SH-SY5Y (cell line): ENCODE measurements at regions not wholly inside any gene's neighbourhood (a gene's known extent, or its start where the extent isn't known, plus 50 kb on each side); places are given as distances from the start of the nearest gene placed in this dataset.

ENCODE experiments used
- GATA2 ChIP-seq: IDR thresholded peaks from 2 replicates; pipeline ENCODE4 v1.6.1; 2011; ENCODE audit warnings: mild to moderate bottlenecking, low read depth, low read length
- GATA3 ChIP-seq: IDR thresholded peaks from 2 replicates; pipeline ENCODE4 v1.6.1; 2011; ENCODE audit warnings: low read depth, mild to moderate bottlenecking, low read length, moderate library complexity

DNA sequence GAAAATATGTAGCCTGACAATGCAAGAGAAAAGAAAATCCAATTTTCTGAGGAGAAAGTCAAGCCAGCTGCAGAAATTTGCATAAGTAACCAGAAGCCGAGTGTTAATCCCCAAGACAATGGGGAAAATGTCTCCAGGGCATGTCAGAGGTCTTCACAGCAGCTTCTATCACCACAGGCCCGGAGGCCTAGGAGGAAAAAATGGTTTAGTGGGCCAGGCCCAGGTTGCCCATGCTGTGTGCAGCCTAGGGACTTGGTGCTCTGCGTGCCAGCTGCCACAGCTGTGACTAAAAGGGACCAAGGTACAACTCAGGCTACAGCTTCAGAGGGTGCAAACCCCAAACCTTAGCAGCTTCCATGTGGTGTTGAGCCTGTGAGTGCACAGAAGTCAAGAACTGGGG lies 201.2 kb upstream of the SOX2 start:
- TF ChIP-seq GATA3, result no peak
- no peak for TF ChIP-seq GATA2
